Renal pelvis (tissue), 1 donor: ENCODE measurements at regions not wholly inside any gene's neighbourhood (a gene's known extent, or its start where the extent isn't known, plus 50 kb on each side); places are given as distances from the start of the nearest gene placed in this dataset.
"Not testable (repeated sequence)": the region's sequence is repeated elsewhere in the genome, so short reads cannot be mapped to it uniquely, and the experiment has no call there.

ENCODE experiments used
- DNase-seq: peaks from one replicate; pipeline ENCODE4 v3.0.0-alpha.2; 2013

DNA sequence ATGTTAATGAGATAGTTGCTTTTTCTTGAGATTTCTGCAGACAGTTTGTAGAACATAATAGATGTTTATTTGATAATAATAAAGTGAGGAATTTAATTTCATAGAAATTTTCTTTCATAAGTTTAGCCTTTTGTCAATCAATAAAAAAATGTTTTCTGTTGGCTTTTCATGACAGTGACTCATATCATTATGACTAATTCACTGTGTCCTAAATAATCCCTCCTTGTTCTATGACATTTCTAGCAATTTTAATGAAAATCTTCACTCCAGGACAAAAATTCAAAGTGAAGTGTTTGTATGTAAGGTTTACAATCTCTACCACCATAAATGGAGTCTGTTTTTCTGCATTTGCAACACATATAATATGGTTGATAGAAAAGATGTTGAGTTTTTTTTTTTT lies 109.9 kb downstream of the UTRN start:
- no peak for DNase-seq

DNA sequence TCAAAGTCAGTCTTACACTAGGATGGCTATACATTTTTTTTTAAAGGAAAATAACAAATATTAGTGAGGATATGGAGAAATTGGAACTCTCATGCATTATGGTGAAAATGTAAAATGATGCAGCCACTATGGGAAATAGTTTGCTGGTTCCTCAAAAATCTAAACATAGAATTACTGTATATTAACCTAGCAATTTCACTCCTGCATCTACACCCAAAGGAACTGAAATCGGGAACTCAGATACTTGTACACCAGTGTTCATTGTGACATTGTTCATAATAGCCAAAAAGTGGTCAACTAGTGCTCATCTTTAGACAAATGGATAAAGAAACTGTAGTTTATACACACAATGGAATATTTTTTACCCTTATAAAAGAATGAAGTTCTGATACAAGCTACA lies 110.7 kb downstream of the UTRN start:
- no peak for DNase-seq

DNA sequence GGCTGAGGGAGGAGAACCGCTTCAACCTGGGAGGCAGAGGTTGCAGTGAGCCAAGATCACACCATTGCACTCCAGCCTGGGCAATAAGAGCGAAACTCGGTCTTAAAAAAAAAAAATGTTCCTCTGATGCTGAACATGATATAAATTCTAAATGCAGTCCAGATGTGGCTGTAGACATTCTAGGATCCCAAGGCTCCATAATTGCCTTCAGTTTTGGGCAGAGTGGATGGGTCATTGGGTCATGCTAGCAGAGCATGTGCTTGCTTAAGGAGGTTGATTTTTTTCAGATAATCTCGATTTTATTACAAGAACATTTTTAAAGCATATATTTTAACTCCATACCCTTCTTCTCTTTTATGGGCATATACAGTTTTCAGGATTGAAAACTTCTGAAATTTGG lies 112.0 kb downstream of the UTRN start:
- no peak for DNase-seq

DNA sequence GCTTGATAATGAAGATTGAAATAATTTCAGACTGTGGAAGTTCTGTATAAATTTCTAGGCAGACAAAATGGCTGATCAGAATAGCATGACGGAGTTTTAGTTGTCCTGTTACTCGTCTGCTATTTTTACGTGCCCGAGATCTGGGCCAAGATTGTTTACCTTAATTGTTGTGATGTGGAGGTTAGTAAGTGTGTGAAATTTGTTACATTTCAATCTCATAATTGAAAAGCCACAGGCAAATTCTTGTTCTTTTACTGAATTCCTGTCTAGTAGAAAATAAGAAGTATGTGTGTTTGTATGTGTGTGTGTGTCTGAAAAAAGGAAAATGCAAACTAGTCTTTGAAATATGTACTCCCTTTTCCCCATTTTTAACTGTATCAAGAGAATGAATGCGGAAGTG lies 115.2 kb downstream of the UTRN start:
- DNase-seq = no peak

DNA sequence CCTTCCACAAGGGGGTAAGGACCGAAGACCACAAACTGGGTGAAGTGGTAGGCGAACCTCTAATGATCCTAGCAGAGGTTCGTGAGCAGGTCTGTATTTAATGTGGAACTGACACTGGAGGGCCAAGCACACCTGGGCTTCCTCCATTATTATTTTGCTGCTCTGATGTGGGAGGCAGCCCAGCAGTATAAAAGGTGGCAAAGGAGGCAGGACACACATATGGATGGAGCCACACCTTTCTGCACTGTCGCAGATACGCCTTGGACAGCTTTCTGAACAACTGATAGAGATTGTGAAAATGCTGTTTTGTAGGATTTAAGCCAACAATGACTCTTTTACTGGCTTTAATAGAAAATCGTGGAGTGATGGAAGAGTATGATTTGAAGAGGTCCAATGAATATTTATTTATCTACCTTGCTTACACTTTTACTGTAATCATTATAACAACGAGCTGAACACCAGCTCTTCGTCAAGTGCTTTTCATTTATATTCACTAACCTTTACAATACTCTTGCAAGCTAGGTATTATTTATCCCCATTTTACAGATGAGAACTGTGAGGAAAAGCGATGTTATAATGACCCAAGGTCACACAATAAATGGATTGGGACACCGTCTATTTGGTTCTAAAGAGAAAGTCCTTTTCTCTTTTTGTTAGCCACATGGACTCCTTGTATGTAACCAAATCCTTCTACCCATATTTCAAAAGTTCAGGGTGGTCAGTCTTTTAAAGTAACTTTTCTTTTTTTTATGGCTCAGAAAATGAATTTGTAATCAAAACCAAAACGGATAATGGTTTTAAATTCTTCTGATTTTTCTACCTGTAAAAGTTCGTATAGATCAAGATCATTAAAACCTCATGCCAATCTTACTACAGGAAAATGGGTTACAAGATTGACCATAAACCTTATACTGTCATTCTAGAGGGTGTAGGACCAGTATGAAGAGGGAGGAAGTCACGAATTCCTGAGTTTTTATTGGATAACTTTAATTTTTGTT lies 116.9 kb downstream of the UTRN start:
- DNase-seq = no peak

DNA sequence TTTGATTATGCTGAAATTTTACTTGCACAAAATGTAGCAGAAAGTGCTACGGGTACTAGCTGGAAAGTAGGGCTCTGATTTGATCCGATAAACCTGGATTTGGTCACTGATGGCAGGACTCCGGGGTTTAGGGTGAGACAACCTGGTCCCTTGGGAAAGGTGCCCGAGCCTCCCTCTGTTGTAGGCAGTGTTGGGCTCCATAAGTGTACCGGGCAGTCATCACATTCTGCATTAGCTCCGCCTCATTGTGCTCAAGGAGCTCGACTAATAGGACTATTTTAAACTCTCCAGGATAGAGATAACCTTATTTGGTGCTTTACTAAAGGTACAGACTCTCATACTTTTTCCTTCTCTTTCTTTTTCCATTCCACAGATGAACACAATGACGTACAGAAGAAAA lies 117.6 kb downstream of the UTRN start:
- no peak for DNase-seq

DNA sequence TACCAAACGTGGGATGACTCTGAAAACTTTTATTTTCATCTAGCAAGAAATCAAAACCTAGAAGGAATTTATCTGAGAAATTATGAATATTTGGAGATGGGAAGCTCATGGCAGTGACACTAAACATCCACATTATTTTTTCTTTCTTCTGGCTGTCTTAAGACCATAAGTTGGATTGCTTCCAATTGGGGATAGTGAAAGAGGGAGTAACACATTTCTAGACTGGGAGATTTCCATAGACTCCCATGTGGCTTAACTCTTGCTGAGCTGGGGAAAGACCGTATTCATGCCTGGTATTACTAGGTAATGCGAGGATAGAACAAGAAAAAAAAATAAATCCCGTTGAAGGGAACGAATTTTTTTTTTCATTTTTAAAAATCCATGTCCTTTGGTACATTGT lies 120.0 kb downstream of the UTRN start:
- DNase-seq = no peak

DNA sequence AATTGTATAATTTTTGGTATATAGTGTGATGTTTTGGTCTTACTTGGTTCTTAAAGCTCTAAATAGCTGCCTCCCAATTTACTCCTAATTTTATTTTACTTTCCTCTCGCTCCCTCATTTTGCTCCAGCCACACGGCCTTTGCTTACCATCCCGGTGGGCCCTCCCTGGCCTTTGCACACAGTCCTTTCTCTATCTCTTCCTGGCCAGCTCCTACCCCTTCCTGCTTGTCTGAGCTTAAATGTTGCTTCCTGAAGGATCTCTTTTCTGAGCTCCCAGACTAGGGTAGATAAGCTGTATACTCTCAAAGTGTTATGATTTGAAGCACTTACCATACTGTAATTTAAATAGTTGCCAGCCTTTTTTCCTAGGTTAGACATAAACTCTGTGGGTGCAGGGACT lies 121.7 kb downstream of the UTRN start:
- no peak for DNase-seq

DNA sequence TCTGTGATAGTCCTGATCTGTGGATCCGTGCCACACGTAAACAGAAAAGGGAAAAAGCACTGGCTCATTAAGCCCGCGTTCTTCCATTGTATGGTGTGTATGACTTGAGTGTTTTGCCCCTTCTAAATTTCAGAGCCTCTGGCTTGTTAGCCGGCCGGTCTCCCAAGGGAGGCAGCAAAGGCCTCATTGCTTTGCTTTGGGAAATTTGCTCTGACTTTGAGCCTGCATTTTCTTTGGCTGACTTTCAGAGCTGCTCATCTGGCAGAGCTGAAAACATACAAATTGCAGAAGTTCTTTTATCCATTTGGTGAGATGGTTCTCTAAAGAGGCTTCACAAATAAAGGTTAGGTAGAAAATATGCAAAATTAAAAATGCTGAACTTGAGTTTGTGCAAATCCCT lies 123.0 kb downstream of the UTRN start:
- DNase-seq = no peak

DNA sequence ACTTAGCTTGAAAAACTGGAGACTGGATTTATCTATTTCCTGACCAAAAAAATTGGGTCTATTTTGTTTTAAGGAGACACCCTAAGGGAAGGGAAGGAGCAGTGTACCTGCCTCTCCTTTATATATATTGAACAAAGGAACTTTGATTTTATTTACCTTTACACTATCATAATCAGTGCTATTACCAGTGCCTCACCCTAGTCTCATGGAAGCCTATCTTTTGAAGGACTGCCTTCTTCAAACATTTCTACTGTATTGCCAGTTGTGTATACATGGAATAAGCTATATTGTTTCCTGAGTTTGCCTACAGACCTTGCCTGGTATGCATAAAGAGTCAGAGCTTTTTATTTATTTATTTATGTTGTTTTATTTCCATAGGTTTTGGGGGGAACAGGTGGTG lies 124.9 kb downstream of the UTRN start:
- no peak for DNase-seq

DNA sequence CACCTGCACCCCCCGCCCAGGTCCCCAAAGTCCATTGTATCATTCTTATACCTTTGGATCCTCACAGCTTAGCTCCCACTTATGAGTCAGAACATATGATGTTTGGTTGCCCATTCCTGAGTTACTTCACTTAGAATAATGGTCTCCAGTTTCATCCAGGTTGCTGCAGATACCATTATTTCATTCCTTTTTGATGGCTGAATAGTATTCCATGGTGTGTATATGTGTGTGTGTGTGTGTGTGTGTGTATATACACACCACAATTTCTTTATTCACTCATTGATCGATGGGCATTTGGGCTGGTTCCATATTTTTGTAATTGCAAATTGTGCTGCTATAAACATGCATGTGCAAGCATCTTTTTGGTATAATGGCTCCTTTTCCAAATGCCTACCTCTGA lies 125.4 kb downstream of the UTRN start:
- not testable (repeated sequence) for DNase-seq

DNA sequence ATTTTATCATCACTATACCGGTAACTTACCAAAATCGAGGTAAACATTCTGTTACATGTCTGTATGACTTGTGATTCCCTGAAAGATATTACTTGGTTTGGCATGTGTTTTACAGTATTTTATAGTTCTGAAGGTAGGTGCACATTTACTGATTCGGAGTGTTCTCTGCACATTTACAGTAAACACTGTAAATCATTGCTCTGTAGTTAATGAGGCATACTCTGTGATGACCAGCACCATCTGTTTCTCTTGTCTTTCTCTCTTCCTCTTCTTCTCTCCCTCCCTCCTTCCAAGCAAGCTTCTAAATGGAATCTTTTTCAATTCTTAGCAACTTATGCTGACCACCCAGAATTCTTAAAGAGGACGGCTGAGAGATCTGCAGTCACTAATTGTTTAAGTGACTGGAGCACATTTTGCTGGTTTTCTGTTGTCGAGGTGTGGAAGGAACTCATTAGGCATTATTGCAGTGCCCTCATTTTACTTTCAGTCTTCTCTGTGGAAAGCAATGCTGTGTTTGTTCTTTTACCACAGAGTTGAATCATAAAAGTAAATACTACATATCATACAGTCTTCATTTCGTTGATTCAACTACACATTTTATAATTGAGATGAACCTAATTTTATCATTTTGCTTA lies 126.5 kb downstream of the UTRN start:
- peak; percentile 59 for DNase-seq

DNA sequence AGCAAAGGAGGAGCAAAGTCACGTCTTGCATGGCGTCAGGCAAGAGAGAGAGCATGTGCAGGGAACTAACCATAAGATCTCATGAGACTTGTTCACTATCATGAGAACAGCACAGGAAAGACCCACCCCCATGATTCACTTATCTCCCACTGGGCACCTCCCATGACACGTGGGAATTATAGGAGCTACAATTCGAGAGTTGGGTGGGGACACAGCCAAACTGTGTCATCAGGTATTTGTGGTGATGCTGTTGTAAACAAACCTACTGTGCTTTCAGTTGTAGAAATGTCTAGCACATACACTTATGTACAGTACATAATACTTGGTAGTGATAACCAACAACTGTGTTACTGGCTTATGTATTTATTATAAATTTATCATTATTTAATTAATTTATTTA lies 128.3 kb downstream of the UTRN start:
- no peak for DNase-seq

DNA sequence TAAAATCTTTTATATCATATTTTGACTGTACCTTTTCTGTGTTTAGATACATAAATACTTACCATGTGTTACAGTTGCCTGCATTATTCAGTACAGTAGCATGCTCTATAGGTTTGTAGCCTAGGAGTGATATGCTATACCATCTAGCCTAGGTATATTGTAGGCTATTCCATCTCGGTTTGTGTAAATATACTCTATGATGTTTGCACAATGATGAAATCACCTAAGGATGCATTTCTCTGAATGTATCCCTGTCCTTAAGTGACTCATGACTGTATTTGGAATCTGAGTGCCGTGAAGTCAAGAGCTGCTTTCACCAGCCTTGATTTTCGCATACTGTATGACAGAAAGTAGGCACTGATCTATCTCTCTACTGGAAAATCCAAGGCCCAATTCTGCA lies 129.9 kb downstream of the UTRN start:
- no peak for DNase-seq

DNA sequence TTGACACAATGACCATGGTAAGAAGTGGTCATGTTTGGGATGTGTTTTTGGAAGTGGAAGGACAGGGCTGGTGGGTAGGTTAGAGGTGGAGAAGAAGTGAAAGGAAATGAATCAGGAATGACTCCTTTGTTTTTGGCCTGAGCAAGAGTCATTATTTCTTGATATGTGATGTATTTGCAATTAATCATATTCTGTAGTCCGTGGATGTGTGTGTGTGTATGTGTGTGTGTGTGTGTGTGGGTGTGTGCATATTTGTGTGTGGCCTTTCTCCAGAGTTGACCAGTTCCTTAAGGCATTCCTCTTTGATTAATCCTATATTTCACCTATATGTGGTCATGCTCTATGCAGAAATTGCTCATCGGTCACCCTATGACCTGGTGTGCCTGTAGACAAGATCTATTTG lies 130.7 kb downstream of the UTRN start:
- no peak for DNase-seq

DNA sequence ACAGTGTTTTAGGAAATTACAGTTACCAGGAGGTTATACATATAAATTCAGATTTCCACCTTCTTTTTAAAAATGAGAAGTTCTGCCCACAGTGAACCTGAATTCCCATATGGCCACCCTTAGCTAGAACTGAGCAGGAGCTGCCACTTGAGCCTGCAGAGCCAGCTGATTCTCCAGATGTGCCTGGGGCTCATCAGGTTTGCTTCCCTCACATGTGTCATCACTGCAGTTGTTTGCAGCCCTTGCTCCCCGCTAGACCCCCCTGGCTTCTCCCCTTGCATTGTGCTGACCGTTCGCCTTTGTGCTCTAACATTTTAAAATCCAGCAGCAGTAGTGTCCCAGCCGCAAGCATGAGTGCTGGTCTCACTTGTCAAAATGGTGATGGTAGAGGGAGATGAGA lies 131.1 kb downstream of the UTRN start:
- DNase-seq = no peak

DNA sequence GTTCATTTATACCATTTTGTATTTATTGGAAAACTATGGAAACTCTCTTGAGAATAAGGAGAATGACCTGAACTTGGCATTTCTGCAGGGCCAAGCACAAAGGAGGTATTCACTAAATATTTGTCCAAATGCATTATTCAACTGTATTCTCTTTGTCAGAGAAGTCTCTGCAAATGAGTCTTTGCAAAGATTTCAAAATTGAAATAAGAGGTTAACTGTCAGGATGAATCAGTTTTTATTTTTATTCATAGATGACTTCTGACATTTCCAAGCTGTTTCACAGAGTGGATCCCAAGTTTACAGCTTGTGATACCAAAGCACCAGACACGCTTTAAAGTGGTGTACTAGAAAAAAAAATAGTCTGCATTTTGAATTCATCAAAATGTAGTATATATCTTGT lies 131.6 kb downstream of the UTRN start:
- DNase-seq = no peak

DNA sequence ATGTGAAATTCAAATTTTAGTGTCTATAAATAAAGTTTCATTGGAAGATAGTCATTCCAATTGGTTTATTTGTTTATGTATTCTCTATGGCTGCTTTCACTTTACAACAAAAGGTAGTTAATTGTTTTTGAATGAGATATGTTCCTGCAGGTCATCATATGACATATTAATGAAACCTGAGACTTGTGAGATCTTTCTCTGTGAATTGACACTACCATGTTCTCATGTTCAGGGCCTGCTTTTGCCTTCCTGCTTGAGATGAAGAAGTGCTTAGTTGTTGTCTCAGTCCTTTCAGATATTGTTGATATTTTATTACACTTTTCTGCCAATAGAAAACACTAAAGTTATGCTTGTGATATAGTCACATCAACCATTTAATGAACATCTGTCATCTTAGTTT lies 132.5 kb downstream of the UTRN start:
- DNase-seq = no peak

DNA sequence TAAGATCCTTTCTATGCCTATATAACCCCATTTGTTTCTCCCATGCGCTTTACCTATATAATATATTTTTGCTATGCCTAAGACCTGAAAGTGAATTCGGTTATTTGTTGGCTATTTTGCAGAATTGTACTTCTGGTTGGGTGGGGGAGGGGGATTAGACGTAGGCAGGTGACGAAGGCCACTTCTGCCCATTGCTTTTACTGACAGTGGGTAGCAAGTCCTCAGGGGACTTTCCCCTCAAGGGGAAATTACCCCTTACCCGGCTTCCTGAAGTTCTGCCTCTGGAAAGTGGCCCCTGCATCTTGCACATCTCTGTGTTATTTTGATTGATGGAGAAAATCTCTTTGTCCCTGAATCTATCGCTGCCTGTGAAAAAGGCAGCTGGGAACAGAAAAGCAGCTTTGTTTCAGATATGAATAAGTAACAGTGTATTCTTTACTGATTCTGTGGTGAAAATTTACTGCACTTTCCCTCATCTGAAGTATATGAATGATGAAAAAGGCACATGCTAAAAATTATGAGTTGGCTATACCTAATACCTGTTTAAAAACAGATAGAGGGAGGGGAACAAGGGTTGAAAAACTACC lies 133.9 kb downstream of the UTRN start:
- DNase-seq = no peak

DNA sequence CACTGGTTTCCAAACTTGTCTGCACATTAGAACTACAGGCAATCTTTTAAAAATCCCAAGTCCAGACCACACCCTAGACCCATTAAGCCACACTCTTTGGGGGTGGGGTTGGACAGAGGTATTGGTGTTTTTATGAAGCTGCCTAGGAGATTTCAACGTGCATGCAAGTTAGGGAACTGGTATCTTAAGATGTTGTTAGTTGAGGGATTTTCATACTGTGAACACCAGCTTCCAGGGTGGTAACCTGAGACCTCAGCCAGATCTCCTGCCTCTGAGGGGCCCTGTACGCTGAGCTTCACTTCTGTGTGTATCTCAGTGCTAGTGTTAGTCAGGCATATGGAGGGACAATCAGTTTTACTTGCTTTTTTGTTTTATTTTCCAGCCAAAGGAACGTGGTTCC lies 138.0 kb downstream of the UTRN start:
- no peak for DNase-seq

DNA sequence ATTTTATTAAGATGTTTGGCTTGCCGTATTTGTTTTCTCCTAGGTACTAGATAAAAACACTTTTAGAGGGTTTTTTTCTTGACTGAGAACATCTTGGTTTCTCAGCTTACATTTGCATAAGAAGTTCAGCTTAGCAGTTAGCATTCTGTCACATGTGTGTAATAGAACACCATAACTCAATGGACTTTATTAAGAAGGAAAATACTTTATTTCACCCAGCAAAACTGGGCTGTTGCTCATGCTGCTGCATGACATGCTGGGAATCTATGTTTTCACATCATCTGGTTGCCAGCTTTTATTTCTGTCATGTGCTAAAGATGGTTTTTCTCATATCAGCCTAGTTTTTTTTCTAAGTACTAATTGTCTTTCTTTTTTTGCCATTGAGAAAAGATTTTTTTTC lies 144.6 kb downstream of the UTRN start:
- no peak for DNase-seq

DNA sequence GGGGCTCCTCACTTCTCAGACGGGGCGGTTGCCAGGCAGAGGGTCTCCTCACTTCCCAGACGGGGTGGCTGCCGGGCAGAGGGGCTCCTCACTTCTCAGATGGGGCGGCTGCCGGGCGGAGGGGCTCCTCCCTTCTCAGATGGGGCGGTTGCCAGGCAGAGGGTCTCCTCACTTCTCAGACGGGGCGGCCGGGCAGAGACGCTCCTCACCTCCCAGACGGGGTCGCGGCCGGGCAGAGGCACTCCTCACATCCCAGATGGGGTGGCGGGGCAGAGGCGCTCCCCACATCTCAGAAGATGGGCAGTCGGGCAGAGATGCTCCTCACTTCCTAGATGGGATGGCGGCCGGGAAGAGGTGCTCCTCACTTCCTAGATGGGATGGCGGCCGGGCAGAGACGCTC lies 148.3 kb downstream of the UTRN start:
- DNase-seq = not testable (repeated sequence)

DNA sequence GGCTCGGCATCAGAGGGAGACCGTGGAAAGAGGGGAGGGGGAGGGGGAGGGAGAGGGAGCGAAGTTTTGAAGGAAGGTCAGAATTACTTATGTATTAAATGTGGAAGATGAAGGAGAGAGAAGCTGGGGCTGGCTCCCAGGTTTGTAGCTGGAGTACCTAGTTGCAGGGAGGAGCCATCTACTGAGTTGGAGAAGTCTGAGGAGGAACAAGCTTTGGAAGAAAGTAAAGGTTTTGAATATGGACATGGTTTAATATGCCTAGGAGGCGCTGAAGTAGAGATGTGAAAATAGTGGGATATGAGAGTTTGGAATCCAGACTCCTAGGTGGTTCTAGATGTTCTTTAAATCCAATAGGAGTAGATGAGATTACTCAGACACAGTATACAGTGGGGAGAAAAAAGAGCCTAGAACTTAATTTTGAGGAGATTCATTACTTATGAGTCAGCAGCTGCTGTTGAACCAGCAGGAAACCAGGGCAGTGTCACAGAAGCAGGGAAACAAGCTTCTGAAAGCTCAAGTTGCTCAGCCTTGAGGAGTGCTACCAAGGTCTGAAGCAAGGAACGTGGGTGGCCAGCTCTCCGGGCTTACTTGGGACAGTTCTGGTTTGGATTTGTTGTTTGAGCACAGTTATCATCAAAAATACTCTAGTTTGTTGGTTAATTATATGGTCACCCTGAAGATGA lies 149.3 kb downstream of the UTRN start:
- DNase-seq = no peak
